SK-N-SH (cell line): ENCODE measurements at regions not wholly inside any gene's neighbourhood (a gene's known extent, or its start where the extent isn't known, plus 50 kb on each side); places are given as distances from the start of the nearest gene placed in this dataset.

ENCODE experiments used
- CTCF ChIA-PET: fragments of 300-600, 350-600 bp; formaldehyde crosslinking; extraction: SDS; loops from one replicate; lab custom pipeline; 2021; lab: Yijun Ruan, JAX
- POLR2A ChIA-PET: fragments of 350-600 bp; sonication (Branson Sonifier 250); formaldehyde crosslinking; extraction: SDS; loops from one replicate; lab custom pipeline; 2020; ENCODE audit warnings: antibody characterized with exemption, inconsistent platforms; lab: Yijun Ruan, JAX
- DNase-seq: peaks from one replicate; pipeline ENCODE4 v3.0.0; 2012
- H2AFZ ChIP-seq: fragments of 200-600 bp; sonication (generic); 2 replicates; pipeline ENCODE4 v1.8.1; 2016; ENCODE audit warnings: antibody characterized with exemption, mild to moderate bottlenecking, low read depth
- H3F3A ChIP-seq: fragments of 200-600 bp; sonication (generic); replicated peaks from 2 replicates; pipeline ENCODE3; 2016; ENCODE audit warnings: antibody characterized with exemption, mild to moderate bottlenecking; ENCODE audit not compliant: insufficient read depth
- H3K27ac ChIP-seq, 2 experiments: fragments of 200-500 bp in 1 of 2; fragments of 200-600 bp in 1 of 2; sonication (Bioruptor generic) in 1 of 2; sonication (generic), shearing (Covaris generic) in 1 of 2; 2 replicates each; pipeline versions ENCODE4 v1.5.1 to v1.6.1; 2014 to 2016; ENCODE audit warnings: low read depth in 2 of 2, inconsistent platforms in 1 of 2, low read length in 1 of 2, mild to moderate bottlenecking in 1 of 2, mixed read lengths in 1 of 2
- H3K27me3 ChIP-seq: fragments of 200-600 bp; sonication (generic), shearing (Covaris generic); 2 replicates; pipeline ENCODE4 v1.6.1; 2016; ENCODE audit warnings: mixed run types; ENCODE audit not compliant: insufficient read depth
- H3K36me3 ChIP-seq, 2 experiments: fragments of 200-500 bp in 1 of 2; fragments of 200-600 bp in 1 of 2; sonication (Bioruptor generic) in 1 of 2; sonication (generic) in 1 of 2; replicated peaks in 1 of 2; 2 replicates each; pipeline versions ENCODE3 to v1.5.1; 2014 to 2016; ENCODE audit warnings: low read length in 1 of 2, mild to moderate bottlenecking in 1 of 2; ENCODE audit not compliant: insufficient read depth in 2 of 2, control insufficient read depth in 1 of 2
- H3K4me1 ChIP-seq, 2 experiments: fragments of 200-500 bp in 1 of 2; fragments of 200-600 bp in 1 of 2; sonication (Bioruptor generic) in 1 of 2; sonication (generic), shearing (Covaris generic) in 1 of 2; 2 replicates each; pipeline versions ENCODE4 v1.5.1 to v1.6.1; 2014 to 2016; ENCODE audit warnings: low read depth in 1 of 2, low read length in 1 of 2, mixed run types in 1 of 2; ENCODE audit not compliant: insufficient read depth in 2 of 2, control insufficient read depth in 1 of 2
- H3K4me2 ChIP-seq: fragments of 200-600 bp; sonication (generic), shearing (Covaris generic); 2 replicates; pipeline ENCODE4 v1.6.1; 2017; ENCODE audit warnings: mixed run types
- H3K4me3 ChIP-seq, 2 experiments: fragments of 200-500 bp in 1 of 2; fragments of 200-600 bp in 1 of 2; sonication (Bioruptor generic) in 1 of 2; sonication (generic), shearing (Covaris generic) in 1 of 2; 2 replicates each; pipeline versions ENCODE4 v1.5.1 to v1.8.1; 2014 to 2016; ENCODE audit warnings: low read depth in 2 of 2, inconsistent platforms in 1 of 2, low read length in 1 of 2, mild to moderate bottlenecking in 1 of 2, mixed read lengths in 1 of 2, moderate library complexity in 1 of 2
- H3K79me2 ChIP-seq: fragments of 200-600 bp; sonication (generic); 2 replicates; pipeline ENCODE4 v1.8.1; 2017; ENCODE audit warnings: mild to moderate bottlenecking; ENCODE audit not compliant: insufficient read depth
- H3K9ac ChIP-seq: fragments of 200-600 bp; sonication (generic); 2 replicates; pipeline ENCODE4 v1.6.1; 2017; ENCODE audit warnings: mixed run types
- H3K9me2 ChIP-seq: fragments of 200-600 bp; sonication (generic); 2 replicates; pipeline ENCODE4 v1.6.1; 2017; ENCODE audit warnings: mixed run types
- H3K9me3 ChIP-seq: fragments of 200-600 bp; sonication (generic); 2 replicates; pipeline ENCODE4 v1.6.1; 2017; ENCODE audit warnings: mixed run types, mild to moderate bottlenecking, moderate library complexity
- H4K20me1 ChIP-seq: fragments of 200-600 bp; sonication (generic); 2 replicates; pipeline ENCODE4 v1.6.1; 2017; ENCODE audit warnings: mild to moderate bottlenecking, mixed run types; ENCODE audit not compliant: insufficient read depth
- CHD2 ChIP-seq: fragments of 150-350 bp; IDR thresholded peaks from 2 replicates; pipeline ENCODE4 v1.6.1; 2018; ENCODE audit warnings: low read length; ENCODE audit not compliant: partially characterized antibody
- ELF1 ChIP-seq: IDR thresholded peaks from 2 replicates; pipeline ENCODE4 v1.4.0; 2012
- FOXM1 ChIP-seq: IDR thresholded peaks from 2 replicates; pipeline ENCODE4 v1.4.0; 2012; ENCODE audit warnings: low read depth, mild to moderate bottlenecking
- RFX5 ChIP-seq: IDR thresholded peaks from 2 replicates; pipeline ENCODE4 v1.6.1; 2012; ENCODE audit warnings: mild to moderate bottlenecking, improper control_type of control experiment, low read length
- TAF1 ChIP-seq: IDR thresholded peaks from 2 replicates; pipeline ENCODE4 v1.6.1; 2012; ENCODE audit warnings: low read depth, mild to moderate bottlenecking, low read length, moderate library complexity, borderline replicate concordance
- TEAD4 ChIP-seq: IDR thresholded peaks from 2 replicates; pipeline ENCODE4 v1.4.0; 2012; ENCODE audit warnings: mild to moderate bottlenecking, borderline replicate concordance; ENCODE audit not compliant: insufficient read depth
- WGBS: methylation state at CpG from one replicate; pipeline ENCODE4 v1.1.6; 2017; ENCODE audit warnings: low lambda C conversion rate; 5-methylcytosine and 5-hydroxymethylcytosine counted together
- TF ChIP-seq, protein P1 (sequence below): IDR thresholded peaks from 2 replicates; pipeline ENCODE4; 2012
- TF ChIP-seq, protein P2 (sequence below): IDR thresholded peaks from 2 replicates; pipeline ENCODE4 v1.4.0; 2012; ENCODE audit warnings: low read depth
- TF ChIP-seq, protein P3 (sequence below): fragments of 150-350 bp; IDR thresholded peaks from 2 replicates; pipeline ENCODE4 v1.6.1; 2017; ENCODE audit warnings: antibody characterized with exemption, low read length, low read depth, borderline replicate concordance

DNA sequence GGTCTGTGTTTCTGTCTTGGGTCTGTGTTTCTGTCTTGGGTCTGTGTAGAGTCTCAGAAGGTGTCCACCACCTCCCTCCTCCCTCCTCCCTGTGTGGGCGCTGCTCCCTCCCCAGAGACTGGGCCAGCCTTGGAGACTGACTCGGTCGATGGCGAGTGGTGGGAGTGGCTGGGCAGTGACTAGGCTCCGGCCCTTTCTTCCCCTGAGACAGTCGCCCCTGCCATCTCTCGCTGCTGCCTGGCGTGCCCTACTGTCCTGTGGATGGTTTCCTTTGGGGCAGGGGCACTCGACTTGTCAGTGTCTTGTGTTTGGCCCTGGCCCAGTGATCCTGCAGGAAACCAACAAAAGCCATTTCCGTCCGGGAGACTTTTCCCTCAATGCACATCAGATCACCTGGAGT lies 215.8 kb downstream of the NDUFA10 start:
- H3K79me2 ChIP-seq, result no peaks in the 10 kb centered on the region
- no peaks in the 10 kb centered on the region for H3K9me2 ChIP-seq
- ChIA-PET POLR2A (no interaction called here), CTCF (no interaction called here)
- no peaks in the 10 kb centered on the region for H4K20me1 ChIP-seq
- no peak overlapping the region for H3K4me2 ChIP-seq
- no peaks in the 10 kb centered on the region for H3K36me3 ChIP-seq
- no peak overlapping the region for H3K27ac ChIP-seq
- no peaks in the 10 kb centered on the region for H3F3A ChIP-seq
- peaks cover 0 to 4% of the 10 kb centered on the region in 2 experiments; a peak in 1 of 4 replicates for H3K4me1 ChIP-seq
- DNase-seq, result no peak
- TF ChIP-seq RFX5, result no peak
- TF ChIP-seq TEAD4, result no peak
- TF ChIP-seq, protein P1, sequence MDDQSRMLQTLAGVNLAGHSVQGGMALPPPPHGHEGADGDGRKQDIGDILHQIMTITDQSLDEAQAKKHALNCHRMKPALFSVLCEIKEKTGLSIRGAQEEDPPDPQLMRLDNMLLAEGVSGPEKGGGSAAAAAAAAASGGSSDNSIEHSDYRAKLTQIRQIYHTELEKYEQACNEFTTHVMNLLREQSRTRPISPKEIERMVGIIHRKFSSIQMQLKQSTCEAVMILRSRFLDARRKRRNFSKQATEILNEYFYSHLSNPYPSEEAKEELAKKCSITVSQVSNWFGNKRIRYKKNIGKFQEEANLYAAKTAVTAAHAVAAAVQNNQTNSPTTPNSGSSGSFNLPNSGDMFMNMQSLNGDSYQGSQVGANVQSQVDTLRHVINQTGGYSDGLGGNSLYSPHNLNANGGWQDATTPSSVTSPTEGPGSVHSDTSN, result no peak
- no peak for TF ChIP-seq ELF1
- no peak overlapping the region for H3K9ac ChIP-seq
- H3K9me3 ChIP-seq, result no peaks in the 10 kb centered on the region
- H3K27me3 ChIP-seq, result no peaks in the 10 kb centered on the region
- 40% methylated on average over 3 of the region's 11 CpGs for WGBS
- H2AFZ ChIP-seq, result no peak overlapping the region
- no peak overlapping the region for H3K4me3 ChIP-seq

- Histone ChIP-seq H3K27me3 (no peaks in the 10 kb centered on the region), H3K4me2 (no peak overlapping the region), H3K27ac (no peak overlapping the region), H3F3A (no peaks in the 10 kb centered on the region), H3K9me3 (no peaks in the 10 kb centered on the region), H3K36me3 (no peaks in the 10 kb centered on the region), H3K4me1 (peaks cover 0 to 3% of the 10 kb centered on the region in 2 experiments; a peak in 1 of 4 replicates), H3K4me3 (no peak overlapping the region), H3K9ac (no peak overlapping the region), H3K79me2 (no peaks in the 10 kb centered on the region), H2AFZ (no peak overlapping the region), H4K20me1 (no peaks in the 10 kb centered on the region), H3K9me2 (no peaks in the 10 kb centered on the region)
- WGBS, result 62% methylated on average over 10 of the region's 10 CpGs
- no peak for DNase-seq
- TF ChIP-seq, protein P2, sequence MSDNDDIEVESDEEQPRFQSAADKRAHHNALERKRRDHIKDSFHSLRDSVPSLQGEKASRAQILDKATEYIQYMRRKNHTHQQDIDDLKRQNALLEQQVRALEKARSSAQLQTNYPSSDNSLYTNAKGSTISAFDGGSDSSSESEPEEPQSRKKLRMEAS, result no peak
- TF ChIP-seq TAF1 (no peak), CHD2 (no peak)
- CTCF ChIA-PET, result no interaction called here
- POLR2A ChIA-PET, result no interaction called here
Observed at GRCh38 chr2:239807568-239807967, 217.6 kb downstream of the NDUFA10 start.

GRCh38 chr2:239806758-239807434 lies 218.2 kb downstream of the NDUFA10 start:
- Histone ChIP-seq H3K36me3 (no peaks in the 10 kb centered on the region), H4K20me1 (no peaks in the 10 kb centered on the region), H3F3A (no peaks in the 10 kb centered on the region), H3K27me3 (no peaks in the 10 kb centered on the region), H3K4me1 (peaks cover 0 to 6% of the 10 kb centered on the region in 2 experiments; a peak in 1 of 4 replicates), H3K9ac (no peak overlapping the region), H3K27ac (no peak overlapping the region), H3K4me3 (no peak overlapping the region), H3K4me2 (no peak overlapping the region), H3K9me3 (no peaks in the 10 kb centered on the region), H3K9me2 (no peaks in the 10 kb centered on the region), H3K79me2 (no peaks in the 10 kb centered on the region), H2AFZ (no peak overlapping the region)
- no peak for TF ChIP-seq TEAD4
- TF ChIP-seq, protein P1, result no peak
- TF ChIP-seq, protein P2, result no peak
- no peak for TF ChIP-seq RFX5
- TF ChIP-seq CHD2, result no peak
- TF ChIP-seq FOXM1, result no peak
- TF ChIP-seq, protein P3, sequence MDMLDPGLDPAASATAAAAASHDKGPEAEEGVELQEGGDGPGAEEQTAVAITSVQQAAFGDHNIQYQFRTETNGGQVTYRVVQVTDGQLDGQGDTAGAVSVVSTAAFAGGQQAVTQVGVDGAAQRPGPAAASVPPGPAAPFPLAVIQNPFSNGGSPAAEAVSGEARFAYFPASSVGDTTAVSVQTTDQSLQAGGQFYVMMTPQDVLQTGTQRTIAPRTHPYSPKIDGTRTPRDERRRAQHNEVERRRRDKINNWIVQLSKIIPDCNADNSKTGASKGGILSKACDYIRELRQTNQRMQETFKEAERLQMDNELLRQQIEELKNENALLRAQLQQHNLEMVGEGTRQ, result no peak
- ChIA-PET POLR2A (no interaction called here), CTCF (no interaction called here)
- 43% methylated on average over 10 of the region's 19 CpGs for WGBS
- no peak for DNase-seq
